HG03280 (cell line): ENCODE measurements at regions not wholly inside any gene's neighbourhood (a gene's known extent, or its start where the extent isn't known, plus 50 kb on each side); places are given as distances from the start of the nearest gene placed in this dataset.

Experiments
- ATAC-seq: cut with Tn5 transposase; IDR thresholded peaks from one replicate; pipeline ENCODE4 v1.9.1; 2021; ENCODE audit warnings: mild to moderate bottlenecking, moderate library complexity; ENCODE audit not compliant: unreplicated experiment

- no peak for ATAC-seq
Measured at GRCh38 chr10:131017566-131018285, 293.8 kb downstream of the TCERG1L start.

GRCh38 chr10:131018886-131019500 is 292.5 kb downstream of the TCERG1L start:
- no peak for ATAC-seq

- no peak for ATAC-seq
Measured at GRCh38 chr10:131019696-131020095, 291.8 kb downstream of the TCERG1L start.

DNA sequence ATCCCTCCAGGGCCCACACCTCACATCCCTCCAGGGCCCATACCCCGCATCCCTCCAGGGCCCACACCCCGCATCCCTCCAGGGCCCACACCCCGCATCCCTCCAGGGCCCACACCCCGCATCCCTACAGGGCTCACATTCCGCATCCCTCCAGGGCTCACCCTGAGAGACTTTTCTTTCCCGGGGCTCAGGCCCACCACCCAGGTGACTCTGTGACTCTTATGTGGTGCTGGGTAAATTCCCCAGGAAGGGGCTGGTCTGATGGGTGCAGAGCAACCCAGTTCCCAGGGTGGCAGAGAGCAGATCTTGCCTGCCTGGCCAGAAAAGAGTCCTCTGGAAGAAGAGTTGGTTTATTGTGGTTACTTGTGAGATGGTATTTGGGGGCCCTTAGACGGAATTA is 290.7 kb downstream of the TCERG1L start:
- no peak for ATAC-seq

DNA sequence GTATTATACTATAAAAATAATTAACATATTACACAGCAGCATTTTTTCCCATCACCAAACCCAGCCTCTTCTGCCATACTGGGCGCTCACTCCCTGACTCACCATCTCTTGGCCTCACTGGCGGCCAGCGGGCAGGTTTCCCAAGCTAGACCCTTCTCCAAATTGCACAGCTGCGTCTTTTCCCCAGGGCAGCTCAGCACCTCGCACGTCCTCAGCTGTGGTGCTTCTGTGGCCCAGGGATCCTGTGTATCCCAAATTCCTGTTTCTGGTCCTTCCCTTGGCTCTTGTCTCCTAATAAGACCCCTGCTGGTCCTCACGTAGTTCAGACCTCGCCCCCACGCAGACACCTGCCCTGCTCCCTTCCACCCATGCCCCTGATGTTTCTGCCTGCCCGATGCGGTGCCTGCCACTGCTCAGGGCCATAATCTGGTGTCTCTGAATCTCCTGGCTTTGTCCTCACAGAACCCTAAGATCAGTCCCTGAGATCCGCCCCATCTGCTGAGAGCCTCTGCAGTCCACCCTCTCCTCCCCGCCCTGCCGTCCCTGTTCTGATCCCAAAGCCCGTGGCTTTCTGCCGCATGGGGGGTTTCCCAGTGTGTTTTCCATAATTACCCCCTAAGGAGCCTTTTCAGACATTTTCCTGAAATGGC is 290.1 kb downstream of the TCERG1L start:
- no peak for ATAC-seq

DNA sequence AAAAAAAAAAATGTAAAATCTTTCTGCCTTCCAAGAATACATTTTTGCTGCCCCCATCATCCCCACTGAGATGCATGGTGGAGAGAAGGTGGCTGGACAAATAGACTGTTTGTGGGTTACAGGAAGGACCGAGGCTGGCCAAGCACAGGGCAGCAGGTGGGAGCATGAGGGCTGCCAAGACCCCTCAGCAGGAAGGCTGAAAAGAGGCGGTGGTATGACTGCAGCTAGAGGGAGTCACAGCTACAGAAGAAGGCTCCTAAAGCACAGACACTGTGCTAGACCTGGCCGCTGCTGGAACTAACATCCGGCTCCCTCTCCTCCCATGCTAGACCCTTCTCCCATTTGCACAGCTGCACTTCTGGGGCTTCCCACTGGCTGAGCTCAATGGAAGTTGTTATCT is 289.6 kb downstream of the TCERG1L start:
- ATAC-seq: no peak

- ATAC-seq: no peak
Measured at GRCh38 chr10:131022369-131022768, 289.2 kb downstream of the TCERG1L start.

- ATAC-seq: no peak
Measured at GRCh38 chr10:131022981-131023380, 288.5 kb downstream of the TCERG1L start.

- no peak for ATAC-seq
Measured at GRCh38 chr10:131024259-131025131, 287.0 kb downstream of the TCERG1L start.

- ATAC-seq: no peak
Measured at GRCh38 chr10:131025333-131025732, 286.2 kb downstream of the TCERG1L start.

DNA sequence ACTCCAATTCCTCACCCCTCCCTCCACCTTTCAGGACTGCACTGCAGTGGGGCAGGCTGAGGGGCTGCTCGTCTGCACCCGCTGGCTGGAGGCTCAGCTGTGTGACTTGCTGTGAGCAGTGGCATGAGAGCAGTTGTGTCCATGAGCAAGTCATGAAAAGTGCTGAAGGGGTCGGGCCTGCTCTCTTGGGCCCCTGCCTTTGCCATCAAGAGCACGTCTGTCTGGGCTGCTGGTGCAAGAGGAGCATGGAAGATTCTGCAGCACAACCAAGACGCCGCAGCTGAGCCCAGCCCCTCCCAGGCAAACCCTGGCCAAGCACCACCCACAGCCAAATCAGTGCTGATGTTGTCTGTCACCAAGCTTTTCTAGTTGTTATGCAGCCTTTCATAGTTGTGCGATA is 284.3 kb downstream of the TCERG1L start:
- ATAC-seq: no peak

DNA sequence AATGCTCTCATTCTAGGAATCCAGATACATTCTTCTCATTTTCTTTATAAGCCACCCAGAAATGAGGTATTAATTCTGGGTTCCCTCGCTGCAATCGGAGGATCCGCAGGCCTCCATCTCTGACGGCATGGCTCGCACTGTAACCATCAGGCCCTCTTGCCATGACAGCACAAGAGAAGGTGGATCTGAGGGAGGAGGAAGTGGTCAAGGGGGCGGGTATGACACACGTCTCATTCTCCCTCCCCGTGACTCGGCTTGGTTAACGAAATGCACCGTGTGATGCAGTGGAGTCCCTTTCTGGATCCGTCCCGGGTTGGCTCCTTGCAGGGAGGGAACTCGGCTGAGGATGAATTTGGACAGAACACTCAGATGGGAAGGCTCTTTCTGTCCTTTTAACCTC is 280.2 kb downstream of the TCERG1L start:
- no peak for ATAC-seq

DNA sequence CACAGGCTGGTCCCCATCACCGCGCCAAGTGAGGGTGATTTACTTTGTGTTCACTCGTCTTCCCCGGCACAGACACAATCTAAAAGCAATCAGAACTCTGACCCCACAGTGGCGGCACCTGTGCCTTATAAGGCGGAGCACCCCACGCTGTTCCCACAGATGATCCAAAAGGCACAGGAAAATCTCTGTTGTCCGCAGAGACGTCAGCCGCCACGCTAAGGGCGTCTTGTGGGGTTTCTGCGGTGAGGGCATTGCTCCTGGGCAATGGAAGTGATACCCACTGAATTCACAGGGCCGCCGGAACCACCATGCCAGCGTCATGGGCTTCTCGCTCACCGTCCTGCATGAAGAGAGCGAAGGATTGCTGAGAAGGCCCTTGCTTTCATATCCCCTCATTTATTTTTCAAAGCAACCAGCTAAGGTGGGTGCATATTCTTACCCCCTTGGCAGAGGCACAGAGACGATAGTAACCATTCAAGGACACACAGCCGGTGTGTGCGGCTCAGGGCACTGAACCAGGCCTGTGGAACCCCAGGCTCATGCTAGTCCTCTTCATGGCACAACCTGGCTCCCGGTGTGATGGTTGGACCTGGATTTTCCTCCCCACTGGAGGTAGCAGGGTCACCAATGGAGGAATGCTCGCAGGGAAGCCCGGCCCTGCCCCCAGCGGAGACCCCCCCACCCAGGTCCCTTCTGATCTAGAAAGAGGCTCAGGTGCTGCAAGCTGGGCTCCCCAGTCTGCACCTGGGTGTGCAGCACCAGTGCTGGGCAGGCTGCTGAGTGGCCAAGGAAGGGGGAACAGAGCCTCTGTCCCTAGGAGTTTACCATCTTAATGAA is 279.0 kb downstream of the TCERG1L start:
- no peak for ATAC-seq

GRCh38 chr10:131033166-131034085 is 278.1 kb downstream of the TCERG1L start:
- ATAC-seq: no peak

- ATAC-seq: no peak
Measured at GRCh38 chr10:131034451-131034850, 277.1 kb downstream of the TCERG1L start.

DNA sequence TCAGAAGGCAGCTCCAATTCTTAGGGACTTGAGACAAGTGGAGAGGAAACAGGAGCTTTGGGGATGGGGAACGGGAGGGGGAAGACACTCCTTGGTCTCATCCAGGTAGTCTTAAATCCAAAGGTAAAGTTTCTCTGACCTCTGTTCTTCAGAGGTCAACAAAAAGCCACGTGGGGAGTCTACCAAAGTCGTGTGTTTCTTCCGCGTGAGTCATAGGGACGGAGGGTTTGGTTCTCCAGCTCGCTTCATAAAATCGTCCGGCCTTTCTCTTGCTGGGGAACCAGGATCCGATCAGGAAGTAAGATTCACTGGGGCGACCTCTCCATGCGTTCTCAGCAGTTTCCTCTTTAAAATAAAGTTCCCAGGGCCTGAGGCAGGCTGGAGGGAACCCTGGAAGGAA is 275.7 kb downstream of the TCERG1L start:
- no peak for ATAC-seq

- no peak for ATAC-seq
Measured at GRCh38 chr10:131038056-131038455, 273.5 kb downstream of the TCERG1L start.

DNA sequence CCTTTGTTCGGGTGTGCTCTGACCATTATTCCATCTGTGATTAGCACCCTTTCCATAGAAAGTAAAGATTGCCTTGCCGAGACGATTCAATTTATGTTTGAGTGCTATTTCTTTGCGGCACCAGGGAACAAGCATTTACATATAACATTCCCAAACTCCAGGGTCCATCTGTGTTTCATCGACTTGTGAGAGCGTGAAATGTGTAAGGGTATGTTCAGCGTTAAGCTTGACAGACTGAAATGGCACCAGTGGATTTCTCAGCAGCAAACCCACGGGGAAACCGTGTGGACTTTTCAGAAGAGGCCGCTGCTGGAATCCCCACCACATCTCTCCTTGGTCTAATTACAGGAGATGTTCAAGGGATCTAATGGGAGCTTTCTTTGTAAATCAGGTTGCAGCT is 270.5 kb downstream of the TCERG1L start:
- ATAC-seq: no peak

DNA sequence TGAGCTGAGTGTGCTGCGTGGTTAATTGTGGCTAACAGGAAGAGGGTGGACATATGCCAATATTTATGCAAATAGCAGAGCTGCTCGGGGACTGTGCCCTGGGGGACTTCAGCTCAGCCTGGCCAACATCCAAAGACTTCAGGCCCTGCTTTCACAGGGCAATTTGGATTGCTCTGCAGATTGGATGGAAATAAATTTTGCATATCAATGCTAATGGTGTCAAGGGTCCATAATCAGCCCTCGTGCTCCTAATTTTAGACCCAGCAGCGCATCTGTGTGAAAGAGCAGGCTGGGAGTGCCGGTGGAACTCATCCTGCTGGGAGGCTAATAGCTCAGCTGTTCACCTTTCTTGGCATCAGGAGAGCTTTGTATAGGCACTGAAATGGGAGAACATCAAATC is 270.1 kb downstream of the TCERG1L start:
- ATAC-seq: no peak
